Activated B cell treated with CpG ODN at 0.5 μM for 24 hours (primary cell): ENCODE measurements at regions not wholly inside any gene's neighbourhood (a gene's known extent, or its start where the extent isn't known, plus 50 kb on each side); places are given as distances from the start of the nearest gene placed in this dataset.

Source experiments
- ATAC-seq: fragments of 200-7000 bp; cut with Tn5 transposase; one replicate; pipeline ENCODE4 v1.10.0; 2021; ENCODE audit warnings: low read depth, mild to moderate bottlenecking, moderate library complexity
- CTCF ChIA-PET: fragments of 350-600 bp; sonication (Branson Sonifier 250); formaldehyde crosslinking; loops from one replicate; lab custom pipeline; 2021; ENCODE audit warnings: antibody characterized with exemption; lab: Charles Lee
- POLR2A ChIA-PET: fragments of 350-600 bp; sonication (Branson Sonifier 250); formaldehyde crosslinking; loops from one replicate; lab custom pipeline; 2021; ENCODE audit warnings: antibody characterized with exemption; lab: Charles Lee
- DNase-seq: peaks from one replicate; pipeline ENCODE4 v3.0.0; 2022
- H3K27ac Mint-ChIP-seq: one replicate; pipeline ENCODE4 v1.8.0; 2020; ENCODE audit warnings: mixed read lengths
- H3K27me3 Mint-ChIP-seq: one replicate; pipeline ENCODE4 v1.8.0; 2021; ENCODE audit warnings: mixed read lengths
- H3K36me3 Mint-ChIP-seq: one replicate; pipeline ENCODE4 v1.8.0; 2021; ENCODE audit warnings: low read depth, mixed read lengths
- H3K4me1 Mint-ChIP-seq: one replicate; pipeline ENCODE4 v1.8.0; 2021; ENCODE audit warnings: mixed read lengths
- H3K4me3 Mint-ChIP-seq: one replicate; pipeline ENCODE4 v1.8.0; 2020; ENCODE audit warnings: mild to moderate bottlenecking, mixed read lengths
- H3K9me3 Mint-ChIP-seq: one replicate; pipeline ENCODE4 v1.8.0; 2020; ENCODE audit warnings: mixed read lengths
- intact Hi-C: fragments of 100-400 bp; cut with micrococcal nuclease; formaldehyde crosslinking; loops from one replicate; pipeline ENCODE4 v1.15.1; 2024
- TF ChIP-seq, protein P1 (sequence below): fragments of 200-600 bp; IDR thresholded peaks from one replicate; pipeline ENCODE4 v1.8.0; 2022; ENCODE audit warnings: antibody characterized with exemption, mild to moderate bottlenecking

DNA sequence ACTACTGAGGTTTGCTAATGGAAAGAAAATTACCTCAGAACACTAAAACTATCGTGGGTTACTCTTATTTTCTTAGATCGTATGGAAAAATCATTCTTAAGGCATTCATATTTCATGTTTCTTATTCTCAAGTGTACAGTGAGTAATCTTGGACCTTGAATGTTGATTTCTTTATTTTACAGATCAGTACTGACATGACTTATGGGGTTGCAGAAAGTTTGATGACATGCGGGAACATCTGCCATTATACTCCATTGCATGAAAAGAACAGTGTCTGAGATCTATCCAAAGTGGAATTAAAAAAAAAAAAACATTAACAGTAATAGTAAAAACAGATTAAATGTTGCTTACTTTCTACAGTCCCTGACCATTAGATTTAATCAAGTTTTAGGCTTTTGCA is 1290.2 kb upstream of the WWC1 start:
- intact Hi-C loops: no loop called here
- no peak for DNase-seq
- H3K4me1 Mint-ChIP-seq: no peaks in the 10 kb centered on the region
- ATAC-seq: no peak
- ChIA-PET POLR2A (no interaction called here), CTCF (no interaction called here)
- no peak overlapping the region for H3K4me3 Mint-ChIP-seq
- TF ChIP-seq, protein P1, sequence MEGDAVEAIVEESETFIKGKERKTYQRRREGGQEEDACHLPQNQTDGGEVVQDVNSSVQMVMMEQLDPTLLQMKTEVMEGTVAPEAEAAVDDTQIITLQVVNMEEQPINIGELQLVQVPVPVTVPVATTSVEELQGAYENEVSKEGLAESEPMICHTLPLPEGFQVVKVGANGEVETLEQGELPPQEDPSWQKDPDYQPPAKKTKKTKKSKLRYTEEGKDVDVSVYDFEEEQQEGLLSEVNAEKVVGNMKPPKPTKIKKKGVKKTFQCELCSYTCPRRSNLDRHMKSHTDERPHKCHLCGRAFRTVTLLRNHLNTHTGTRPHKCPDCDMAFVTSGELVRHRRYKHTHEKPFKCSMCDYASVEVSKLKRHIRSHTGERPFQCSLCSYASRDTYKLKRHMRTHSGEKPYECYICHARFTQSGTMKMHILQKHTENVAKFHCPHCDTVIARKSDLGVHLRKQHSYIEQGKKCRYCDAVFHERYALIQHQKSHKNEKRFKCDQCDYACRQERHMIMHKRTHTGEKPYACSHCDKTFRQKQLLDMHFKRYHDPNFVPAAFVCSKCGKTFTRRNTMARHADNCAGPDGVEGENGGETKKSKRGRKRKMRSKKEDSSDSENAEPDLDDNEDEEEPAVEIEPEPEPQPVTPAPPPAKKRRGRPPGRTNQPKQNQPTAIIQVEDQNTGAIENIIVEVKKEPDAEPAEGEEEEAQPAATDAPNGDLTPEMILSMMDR: no peak
- no peaks in the 10 kb centered on the region for H3K36me3 Mint-ChIP-seq
- no peak overlapping the region for H3K27ac Mint-ChIP-seq
- peaks cover 5% of the 10 kb centered on the region for H3K9me3 Mint-ChIP-seq
- no peaks in the 10 kb centered on the region for H3K27me3 Mint-ChIP-seq

DNA sequence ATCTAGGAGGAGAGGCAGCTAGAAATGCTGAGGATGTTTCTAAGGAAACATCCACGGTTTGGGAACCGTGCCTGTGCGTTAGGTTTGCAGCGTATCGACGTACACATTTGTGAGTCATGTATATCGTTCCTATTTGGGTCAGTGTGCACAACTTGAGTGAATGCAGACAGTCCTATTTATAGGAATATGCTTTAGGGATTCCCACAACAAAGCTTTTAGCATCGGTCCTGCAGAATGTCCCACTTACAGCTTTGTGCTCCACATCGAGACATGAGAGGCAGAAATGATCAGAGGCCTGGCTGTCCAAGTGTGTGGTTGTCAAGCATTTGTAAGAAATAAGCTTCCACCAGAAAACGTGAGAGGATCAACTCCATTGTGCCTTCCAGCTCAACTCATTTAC is 1282.7 kb upstream of the WWC1 start:
- DNase-seq (no peak), ATAC-seq (no peak)
- Mint-ChIP-seq H3K4me3 (no peak overlapping the region), H3K9me3 (no peaks in the 10 kb centered on the region), H3K36me3 (no peaks in the 10 kb centered on the region), H3K27ac (no peak overlapping the region), H3K4me1 (no peaks in the 10 kb centered on the region), H3K27me3 (no peaks in the 10 kb centered on the region)
- intact Hi-C loops: no loop called here
- ChIA-PET POLR2A (no interaction called here), CTCF (no interaction called here)
- TF ChIP-seq, protein P1: no peak

DNA sequence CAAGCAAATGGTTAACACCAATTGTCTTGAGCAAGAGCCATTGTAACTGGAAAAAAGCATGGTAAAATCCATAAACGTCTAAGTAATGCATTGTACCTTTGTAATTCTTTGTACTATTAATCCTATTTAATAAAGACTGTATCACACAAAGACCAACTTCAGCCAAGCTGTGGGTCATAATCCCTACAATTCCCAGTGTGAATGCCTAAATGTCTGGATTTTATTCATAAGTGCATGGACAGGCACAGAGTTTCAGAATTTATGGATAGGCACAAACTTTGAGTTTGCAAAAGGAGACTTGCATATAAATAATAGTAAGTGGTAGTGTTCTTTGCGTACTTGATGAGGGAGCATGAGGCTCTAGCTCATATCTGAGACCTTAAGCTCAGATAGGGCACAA is 1280.2 kb upstream of the WWC1 start:
- TF ChIP-seq, protein P1: no peak
- ATAC-seq: no peak
- ChIA-PET POLR2A (no interaction called here), CTCF (no interaction called here)
- H3K27ac Mint-ChIP-seq: no peak overlapping the region
- H3K4me1 Mint-ChIP-seq: no peaks in the 10 kb centered on the region
- H3K9me3 Mint-ChIP-seq: no peaks in the 10 kb centered on the region
- no peak overlapping the region for H3K4me3 Mint-ChIP-seq
- intact Hi-C loops: no loop called here
- no peaks in the 10 kb centered on the region for H3K36me3 Mint-ChIP-seq
- no peak for DNase-seq
- no peaks in the 10 kb centered on the region for H3K27me3 Mint-ChIP-seq

DNA sequence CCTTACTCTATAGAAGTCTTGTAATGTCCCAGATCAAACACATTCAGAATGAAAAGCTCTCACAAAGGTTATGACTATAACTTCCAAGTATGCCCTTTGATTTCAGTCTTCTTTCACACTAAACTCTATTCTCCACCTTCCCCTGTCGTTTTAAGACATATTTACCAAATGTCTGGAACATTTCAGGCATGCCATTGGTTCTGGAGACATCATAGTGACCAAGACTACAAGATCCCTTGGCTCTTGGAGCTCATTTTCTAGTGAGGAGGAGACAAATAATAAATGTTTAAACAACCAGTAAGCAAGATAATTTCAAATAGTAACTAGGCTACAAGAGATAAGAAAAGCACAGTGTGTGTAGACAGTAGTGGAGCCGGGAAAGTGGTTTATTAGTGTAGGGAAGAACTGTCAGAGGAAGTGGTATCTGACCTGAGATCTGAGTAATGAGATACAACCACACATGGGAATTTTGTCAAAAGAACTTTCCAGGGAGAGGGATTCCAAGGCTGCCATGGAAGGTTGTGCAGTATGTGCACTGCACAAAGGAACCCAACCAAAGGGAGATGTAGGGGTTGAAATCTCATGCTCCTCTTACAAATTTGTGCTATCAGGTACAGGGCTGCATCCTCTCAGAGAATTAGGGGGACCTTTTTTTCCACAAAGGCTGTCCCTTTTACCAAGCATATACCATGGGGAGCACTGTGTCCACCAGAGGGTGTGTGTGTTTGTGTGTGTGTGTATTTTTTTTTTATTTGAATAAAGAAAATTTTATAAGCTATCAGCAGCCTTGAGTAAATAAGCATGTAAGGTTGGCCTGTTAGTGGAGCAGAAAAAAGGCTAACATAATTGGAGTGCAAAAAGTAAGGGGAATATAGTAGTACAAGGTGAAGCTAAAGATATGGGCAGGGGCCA is 1279.1 kb upstream of the WWC1 start:
- peaks cover 4% of the 10 kb centered on the region for H3K9me3 Mint-ChIP-seq
- no peak for ATAC-seq
- no peak for DNase-seq
- ChIA-PET CTCF (no interaction called here), POLR2A (no interaction called here)
- intact Hi-C loops: no loop called here
- H3K27ac Mint-ChIP-seq: no peak overlapping the region
- no peaks in the 10 kb centered on the region for H3K4me1 Mint-ChIP-seq
- TF ChIP-seq, protein P1: no peak
- H3K27me3 Mint-ChIP-seq: no peaks in the 10 kb centered on the region
- H3K4me3 Mint-ChIP-seq: no peak overlapping the region
- no peaks in the 10 kb centered on the region for H3K36me3 Mint-ChIP-seq

DNA sequence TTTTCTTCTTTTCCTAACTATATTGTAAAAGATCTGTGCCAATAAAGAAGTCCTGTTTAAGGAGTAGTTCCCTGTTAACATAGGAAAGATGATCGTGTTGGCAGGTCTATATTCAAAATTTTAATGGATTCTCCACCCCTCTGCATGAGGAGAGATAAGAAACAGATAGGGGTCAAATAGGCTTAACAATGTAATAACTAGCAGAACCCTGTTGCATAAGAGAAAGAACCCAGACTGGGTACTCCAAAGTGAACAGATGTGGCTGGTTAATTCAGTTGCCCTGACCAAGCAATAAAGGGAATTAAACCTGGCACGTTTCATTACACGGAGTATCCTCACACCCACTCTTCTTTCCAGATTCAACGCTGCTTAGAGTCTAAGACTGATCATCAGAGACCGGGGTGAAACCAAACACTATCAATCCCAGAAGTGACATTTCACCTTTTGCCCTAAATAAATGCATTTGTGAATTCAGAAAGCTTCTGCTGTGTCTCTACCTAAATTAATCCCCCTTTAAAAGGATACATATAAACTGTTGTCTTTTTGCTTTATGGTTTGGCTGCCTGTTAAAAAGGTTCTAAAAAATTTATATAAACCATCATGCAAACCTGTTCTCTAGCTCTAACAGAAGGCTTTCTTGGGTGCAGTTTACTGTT is 1276.9 kb upstream of the WWC1 start:
- DNase-seq (no peak), ATAC-seq (no peak)
- ChIA-PET CTCF (no interaction called here), POLR2A (no interaction called here)
- Mint-ChIP-seq H3K27ac (no peak overlapping the region), H3K36me3 (no peaks in the 10 kb centered on the region), H3K4me1 (no peaks in the 10 kb centered on the region), H3K4me3 (no peak overlapping the region), H3K9me3 (peaks cover 4% of the 10 kb centered on the region), H3K27me3 (no peaks in the 10 kb centered on the region)
- intact Hi-C loops: no loop called here
- TF ChIP-seq, protein P1: no peak
